Endothelial cell of umbilical vein (primary cell): ENCODE measurements at regions not wholly inside any gene's neighbourhood (a gene's known extent, or its start where the extent isn't known, plus 50 kb on each side); places are given as distances from the start of the nearest gene placed in this dataset.

Experiments used
- BruUV-seq: library from RNA; stranded (reverse); fragments of 400-500 nt; replicated peaks from 2 replicates; lab custom pipeline; 2021; lab: Mats Ljungman, UMichigan
- CTCF ChIA-PET: fragments of 300-600, 350-600 bp; sonication (Branson Sonifier 250); formaldehyde crosslinking; loops from one replicate; lab custom pipeline; 2021; ENCODE audit warnings: antibody characterized with exemption, inconsistent platforms; lab: Charles Lee
- POLR2A ChIA-PET: fragments of 300-600, 350-600 bp; sonication (Branson Sonifier 250); formaldehyde crosslinking; loops from one replicate; lab custom pipeline; 2021; ENCODE audit warnings: antibody characterized with exemption, inconsistent platforms; lab: Charles Lee
- DNase-seq: peaks from one replicate; pipeline ENCODE4 v3.0.0-alpha.2; 2011; ENCODE audit warnings: low read depth, low spot score
- FAIRE-seq: peaks from 2 replicates; lab custom pipeline; 2011; peaks lifted over from hg19 to GRCh38; lab: Jason Lieb, UNC
- H2AFZ ChIP-seq: 2 replicates; pipeline ENCODE4 v1.6.0; 2012; ENCODE audit warnings: low read depth, low read length, control low read depth, inconsistent platforms
- H3K27ac ChIP-seq: 2 replicates; pipeline ENCODE4 v1.5.1; 2011; ENCODE audit warnings: low read depth, mild to moderate bottlenecking, control low read depth, low read length, moderate library complexity; ENCODE audit not compliant: insufficient read depth
- H3K27me3 ChIP-seq, 2 experiments: 2 replicates each; pipeline versions ENCODE4 v1.6.0 to v1.6.1; 2011; ENCODE audit warnings: low read length in 2 of 2, mixed read lengths in 1 of 2; ENCODE audit not compliant: control insufficient read depth in 2 of 2, insufficient read depth in 2 of 2
- H3K36me3 ChIP-seq, 2 experiments: 2 replicates in 1 of 2; 3 replicates in 1 of 2; pipeline ENCODE4 v1.5.1; 2011; ENCODE audit warnings: low read length in 2 of 2, mild to moderate bottlenecking in 1 of 2, moderate library complexity in 1 of 2; ENCODE audit not compliant: control insufficient read depth in 2 of 2, insufficient read depth in 2 of 2; ENCODE audit errors: extremely low read depth in 1 of 2
- H3K4me1 ChIP-seq: 3 replicates; pipeline ENCODE4 v1.5.1; 2011; ENCODE audit warnings: mild to moderate bottlenecking, low read length; ENCODE audit not compliant: control insufficient read depth, insufficient read depth; ENCODE audit errors: extremely low read depth
- H3K4me2 ChIP-seq: 2 replicates; pipeline ENCODE4 v1.6.1; 2011; ENCODE audit warnings: low read length, control low read depth, mixed read lengths; ENCODE audit not compliant: insufficient read depth
- H3K4me3 ChIP-seq, 3 experiments: fragments of 200-600 bp in 1 of 3; sonication (generic), shearing (Covaris generic) in 1 of 3; replicated peaks in 1 of 3; 2 replicates each; pipeline ENCODE4 v1.5.1; 2011 to 2016; ENCODE audit warnings: control low read depth in 3 of 3, low read length in 3 of 3, mild to moderate bottlenecking in 2 of 3, inconsistent platforms in 1 of 3, low read depth in 1 of 3, moderate library complexity in 1 of 3; ENCODE audit not compliant: insufficient read depth in 1 of 3
- H3K79me2 ChIP-seq: 2 replicates; pipeline ENCODE4 v1.6.0; 2012; ENCODE audit warnings: low read length, inconsistent platforms; ENCODE audit not compliant: control insufficient read depth, insufficient read depth
- H3K9ac ChIP-seq: replicated peaks from 2 replicates; pipeline ENCODE3; 2011; ENCODE audit warnings: low read length, control low read depth; ENCODE audit not compliant: insufficient read depth; ENCODE audit errors: extremely low read depth
- H3K9me1 ChIP-seq: replicated peaks from 3 replicates; pipeline ENCODE4 v1.6.0; 2011; ENCODE audit warnings: mild to moderate bottlenecking, low read length; ENCODE audit not compliant: control insufficient read depth, insufficient read depth; ENCODE audit errors: extremely low read depth
- H3K9me3 ChIP-seq: replicated peaks from 2 replicates; pipeline ENCODE4 v1.5.1; 2012; ENCODE audit warnings: low read length, inconsistent platforms; ENCODE audit not compliant: control insufficient read depth, insufficient read depth
- H4K20me1 ChIP-seq: replicated peaks from 2 replicates; pipeline ENCODE3; 2011; ENCODE audit warnings: mild to moderate bottlenecking, low read length; ENCODE audit not compliant: control insufficient read depth, insufficient read depth; ENCODE audit errors: extremely low read depth
- EZH2 ChIP-seq: IDR thresholded peaks from 2 replicates; pipeline ENCODE4 v1.6.1; 2012; ENCODE audit warnings: borderline replicate concordance, low read depth, mild to moderate bottlenecking, moderate library complexity, low read length, inconsistent platforms; ENCODE audit not compliant: severe bottlenecking
- FOS ChIP-seq: IDR thresholded peaks from 2 replicates; pipeline ENCODE4 v1.6.1; 2011; ENCODE audit warnings: mild to moderate bottlenecking, low read length, moderate library complexity, borderline replicate concordance; ENCODE audit not compliant: insufficient read depth
- GATA2 ChIP-seq: IDR thresholded peaks from 2 replicates; pipeline ENCODE4 v1.7.0; 2011; ENCODE audit warnings: low read depth, mild to moderate bottlenecking, moderate library complexity, mixed read lengths, low read length; ENCODE audit not compliant: insufficient read length, insufficient read depth
- POLR2A ChIP-seq: IDR thresholded peaks from 2 replicates; pipeline ENCODE4 v1.6.1; 2012; ENCODE audit warnings: low read depth, mild to moderate bottlenecking, control low read depth, low read length
- POLR2AphosphoS5 ChIP-seq: IDR thresholded peaks from 2 replicates; pipeline ENCODE4 v1.6.1; 2012; ENCODE audit warnings: low read depth, mild to moderate bottlenecking, control low read depth, low read length, moderate library complexity; ENCODE audit not compliant: insufficient read depth
- dilution Hi-C: fragments of 300-500 bp; cut with MboI; formaldehyde crosslinking; loops from one replicate; pipeline ENCODE4 v1.15.0; 2019; ENCODE audit warnings: low sequenced_read_pairs; ENCODE audit not compliant: extremely low pct_ligation_motif_present
- intact Hi-C: fragments of 100-400 bp; cut with micrococcal nuclease; formaldehyde crosslinking; loops from one replicate; pipeline ENCODE4 v1.10.0; 2022
- TF ChIP-seq, protein P1 (sequence below), 2 donors: IDR thresholded peaks; 1 replicate in 1 of 2; 2 replicates in 1 of 2; pipeline ENCODE4 v1.5.1; 2011; ENCODE audit warnings: low read length in 2 of 2, mild to moderate bottlenecking in 2 of 2, moderate library complexity in 2 of 2, control low read depth in 1 of 2, inconsistent platforms in 1 of 2, low read depth in 1 of 2; ENCODE audit not compliant: insufficient read depth in 1 of 2; ENCODE audit errors: extremely low read depth in 1 of 2

GRCh38 chr10:65611592-65611991, 1314.2 kb upstream of the LRRTM3 start:
- DNase-seq (no peak), FAIRE-seq (no peak)
- no peaks in the 10 kb centered on the region for H3K36me3 ChIP-seq
- no peak overlapping the region for H3K27ac ChIP-seq
- H3K79me2 ChIP-seq: no peaks in the 10 kb centered on the region
- H3K9me1 ChIP-seq: no peaks in the 10 kb centered on the region
- H3K9ac ChIP-seq: no peak overlapping the region
- ChIA-PET CTCF (interaction anchor here (1.0 to 1.4 kb wide), 2 partner anchors 9 to 11 kb away, joined by 3 read pairs; no protein-coding TSS in a partner anchor), POLR2A (no interaction called here)
- no peak overlapping the region for H3K4me3 ChIP-seq
- H3K4me2 ChIP-seq: no peak overlapping the region
- no peak overlapping the region for H2AFZ ChIP-seq
- H3K27me3 ChIP-seq: no peaks in the 10 kb centered on the region
- dilution Hi-C loops: no loop called here
- no peak for TF ChIP-seq POLR2A
- TF ChIP-seq POLR2AphosphoS5: no peak
- TF ChIP-seq, protein P1, sequence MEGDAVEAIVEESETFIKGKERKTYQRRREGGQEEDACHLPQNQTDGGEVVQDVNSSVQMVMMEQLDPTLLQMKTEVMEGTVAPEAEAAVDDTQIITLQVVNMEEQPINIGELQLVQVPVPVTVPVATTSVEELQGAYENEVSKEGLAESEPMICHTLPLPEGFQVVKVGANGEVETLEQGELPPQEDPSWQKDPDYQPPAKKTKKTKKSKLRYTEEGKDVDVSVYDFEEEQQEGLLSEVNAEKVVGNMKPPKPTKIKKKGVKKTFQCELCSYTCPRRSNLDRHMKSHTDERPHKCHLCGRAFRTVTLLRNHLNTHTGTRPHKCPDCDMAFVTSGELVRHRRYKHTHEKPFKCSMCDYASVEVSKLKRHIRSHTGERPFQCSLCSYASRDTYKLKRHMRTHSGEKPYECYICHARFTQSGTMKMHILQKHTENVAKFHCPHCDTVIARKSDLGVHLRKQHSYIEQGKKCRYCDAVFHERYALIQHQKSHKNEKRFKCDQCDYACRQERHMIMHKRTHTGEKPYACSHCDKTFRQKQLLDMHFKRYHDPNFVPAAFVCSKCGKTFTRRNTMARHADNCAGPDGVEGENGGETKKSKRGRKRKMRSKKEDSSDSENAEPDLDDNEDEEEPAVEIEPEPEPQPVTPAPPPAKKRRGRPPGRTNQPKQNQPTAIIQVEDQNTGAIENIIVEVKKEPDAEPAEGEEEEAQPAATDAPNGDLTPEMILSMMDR (IDR thresholded peaks at IDR 0.05; ENCODE audit: extremely low read depth in 1 of 2, insufficient read depth in 1 of 2, low read depth in 1 of 2, low read length in 2 of 2): no peak
- no peak for TF ChIP-seq EZH2
- no peak for TF ChIP-seq FOS
- no peak for TF ChIP-seq GATA2
- BruUV-seq: no TSS peak
- no peaks in the 10 kb centered on the region for H3K9me3 ChIP-seq
- no peaks in the 10 kb centered on the region for H3K4me1 ChIP-seq
- H4K20me1 ChIP-seq: no peaks in the 10 kb centered on the region
- intact Hi-C loops: no loop called here

DNA sequence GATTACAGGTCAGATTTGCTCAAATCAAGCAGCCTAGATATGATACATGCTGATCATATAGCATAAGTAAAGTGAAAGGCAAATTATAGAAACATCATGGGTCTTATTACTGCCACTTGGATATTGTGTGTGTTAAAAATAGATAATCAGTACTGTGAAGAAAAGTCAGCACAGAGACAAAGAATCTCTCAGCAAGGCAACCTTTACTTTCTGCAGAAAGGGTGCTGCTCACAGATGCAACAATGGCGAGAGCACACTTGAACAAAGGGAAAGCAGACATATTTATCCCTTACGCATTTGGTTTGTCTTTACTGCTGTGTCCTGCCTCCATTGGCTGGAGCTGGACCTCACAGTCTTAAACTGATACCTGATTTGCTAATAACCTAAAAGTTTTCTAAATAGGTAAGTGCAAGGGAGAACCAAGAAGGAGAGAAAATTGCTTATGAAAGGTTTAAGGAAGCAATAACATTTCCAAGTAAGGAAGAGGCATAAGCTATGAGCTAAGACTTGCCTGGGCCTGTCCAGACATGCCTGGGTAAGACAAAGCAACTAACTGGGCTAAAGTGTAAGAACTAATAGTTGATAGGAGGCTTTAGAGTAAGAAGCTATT, 1310.8 kb upstream of the LRRTM3 start:
- Histone ChIP-seq H3K27ac (no peak overlapping the region), H3K9me1 (no peaks in the 10 kb centered on the region), H3K36me3 (no peaks in the 10 kb centered on the region), H3K4me2 (no peak overlapping the region), H3K27me3 (no peaks in the 10 kb centered on the region), H3K9ac (no peak overlapping the region), H3K9me3 (no peaks in the 10 kb centered on the region), H3K79me2 (no peaks in the 10 kb centered on the region), H3K4me3 (no peak overlapping the region), H2AFZ (no peak overlapping the region), H3K4me1 (no peaks in the 10 kb centered on the region), H4K20me1 (no peaks in the 10 kb centered on the region)
- ChIA-PET CTCF (no interaction called here), POLR2A (no interaction called here)
- FAIRE-seq: no peak
- TF ChIP-seq, protein P1 (IDR thresholded peaks at IDR 0.05; ENCODE audit: extremely low read depth in 1 of 2, insufficient read depth in 1 of 2, low read depth in 1 of 2, low read length in 2 of 2): no peak
- DNase-seq: no peak
- intact Hi-C loops: no loop called here
- dilution Hi-C loops: no loop called here
- BruUV-seq: no TSS peak
